Peyer's patch (tissue), 4 donors: ENCODE measurements at regions not wholly inside any gene's neighbourhood (a gene's known extent, or its start where the extent isn't known, plus 50 kb on each side); places are given as distances from the start of the nearest gene placed in this dataset.

Experiments used
- CTCF ChIP-seq, 6 experiments: fragments of 450-650 bp in 4 of 6; fragments of 200-600 bp in 2 of 6; sonication (generic) in 1 of 6; IDR thresholded peaks; one replicate each; pipeline ENCODE4 v1.5.1; 2017 to 2019; ENCODE audit warnings: antibody characterized with exemption in 6 of 6, mild to moderate bottlenecking in 3 of 6, moderate library complexity in 1 of 6
- POLR2A ChIP-seq, 2 donors: fragments of 450-650 bp; IDR thresholded peaks; one replicate each; pipeline ENCODE4 v1.5.1; 2017; ENCODE audit warnings: antibody characterized with exemption in 2 of 2, mild to moderate bottlenecking in 2 of 2, moderate library complexity in 2 of 2

GRCh38 chr3:61323094-61323493, 71.8 kb upstream of the FHIT start:
- TF ChIP-seq CTCF (IDR thresholded peaks at IDR 0.05) (no peak), POLR2A (IDR thresholded peaks at IDR 0.05) (no peak)
